Duodenal mucosa (tissue), 2 donors: ENCODE measurements at regions not wholly inside any gene's neighbourhood (a gene's known extent, or its start where the extent isn't known, plus 50 kb on each side); places are given as distances from the start of the nearest gene placed in this dataset.

Experiments
- H3K27ac ChIP-seq: one replicate; pipeline ENCODE4 v1.7.0; 2013; ENCODE audit warnings: low read depth, low read length
- H3K27me3 ChIP-seq, 2 donors: one replicate each; pipeline ENCODE4 v1.7.0; 2013; ENCODE audit warnings: low read length in 2 of 2, control low read depth in 1 of 2; ENCODE audit not compliant: insufficient read depth in 2 of 2, control insufficient read depth in 1 of 2
- H3K36me3 ChIP-seq, 2 donors: one replicate each; pipeline ENCODE4 v1.7.0; 2013; ENCODE audit warnings: low read length in 2 of 2, control low read depth in 1 of 2; ENCODE audit not compliant: insufficient read depth in 2 of 2, control insufficient read depth in 1 of 2
- H3K4me1 ChIP-seq, 2 donors: one replicate each; pipeline ENCODE4 v1.7.0; 2013; ENCODE audit warnings: low read length in 2 of 2, control low read depth in 1 of 2; ENCODE audit not compliant: insufficient read depth in 2 of 2, control insufficient read depth in 1 of 2
- H3K4me3 ChIP-seq, 2 donors: one replicate each; pipeline ENCODE4 v1.7.0; 2013; ENCODE audit warnings: low read length in 2 of 2, low read depth in 1 of 2
- H3K9ac ChIP-seq, 2 donors: one replicate each; pipeline ENCODE4 v1.7.0; 2013; ENCODE audit warnings: low read length in 2 of 2, low read depth in 1 of 2
- H3K9me3 ChIP-seq, 2 donors: one replicate each; pipeline ENCODE4 v1.7.0; 2013; ENCODE audit warnings: low read length in 2 of 2, control low read depth in 1 of 2; ENCODE audit not compliant: control insufficient read depth in 1 of 2

DNA sequence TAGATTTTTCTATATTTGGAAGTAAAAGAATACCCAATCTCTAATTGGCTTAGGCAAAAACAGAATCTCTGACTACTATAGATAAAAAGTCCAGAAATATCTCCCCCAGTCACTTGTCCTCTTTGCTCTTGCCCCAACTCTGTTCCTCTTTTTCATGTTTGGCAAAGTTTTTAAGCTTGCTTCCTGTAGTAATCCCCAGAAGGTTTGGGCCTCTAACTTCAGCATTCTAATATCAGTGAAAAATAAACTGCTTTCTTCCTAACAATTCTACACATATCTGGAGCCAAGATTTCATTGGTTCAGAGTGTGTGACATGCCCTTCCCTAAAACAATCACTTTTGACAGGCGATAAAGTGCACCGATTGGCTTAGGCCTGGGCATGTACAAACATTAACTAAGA is 1680.3 kb downstream of the MAT2B start:
- H3K27ac ChIP-seq = no peak overlapping the region
- H3K4me3 ChIP-seq = no peak overlapping the region
- peaks cover 0 to 6% of the 10 kb centered on the region in 2 donors for H3K9me3 ChIP-seq
- H3K9ac ChIP-seq = no peak overlapping the region
- H3K4me1 ChIP-seq = no peaks in the 10 kb centered on the region
- no peaks in the 10 kb centered on the region for H3K27me3 ChIP-seq
- no peaks in the 10 kb centered on the region for H3K36me3 ChIP-seq

DNA sequence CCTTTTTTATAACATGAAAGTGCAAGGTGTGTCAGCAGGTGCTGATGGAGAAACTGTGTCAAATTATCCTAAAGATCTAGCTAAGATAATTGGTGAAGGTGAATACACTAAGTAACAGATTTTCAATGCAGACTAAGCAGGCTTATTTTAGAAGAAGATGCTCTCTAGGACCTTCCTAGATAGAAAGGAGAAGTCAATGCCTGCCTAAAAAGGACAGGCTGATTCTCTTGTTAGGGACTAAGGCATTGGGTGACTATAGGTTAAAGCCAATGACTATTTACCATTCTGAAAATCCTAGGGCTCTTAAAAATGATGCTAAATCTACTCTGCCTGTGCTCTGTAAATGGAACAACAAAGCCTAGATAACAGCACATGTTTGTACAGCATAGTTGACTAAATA is 1682.4 kb downstream of the MAT2B start:
- no peak overlapping the region for H3K4me3 ChIP-seq
- H3K9me3 ChIP-seq = peaks cover 0 to 6% of the 10 kb centered on the region in 2 donors
- no peaks in the 10 kb centered on the region for H3K27me3 ChIP-seq
- H3K9ac ChIP-seq = no peak overlapping the region
- no peaks in the 10 kb centered on the region for H3K4me1 ChIP-seq
- H3K36me3 ChIP-seq = no peaks in the 10 kb centered on the region
- H3K27ac ChIP-seq = no peak overlapping the region

DNA sequence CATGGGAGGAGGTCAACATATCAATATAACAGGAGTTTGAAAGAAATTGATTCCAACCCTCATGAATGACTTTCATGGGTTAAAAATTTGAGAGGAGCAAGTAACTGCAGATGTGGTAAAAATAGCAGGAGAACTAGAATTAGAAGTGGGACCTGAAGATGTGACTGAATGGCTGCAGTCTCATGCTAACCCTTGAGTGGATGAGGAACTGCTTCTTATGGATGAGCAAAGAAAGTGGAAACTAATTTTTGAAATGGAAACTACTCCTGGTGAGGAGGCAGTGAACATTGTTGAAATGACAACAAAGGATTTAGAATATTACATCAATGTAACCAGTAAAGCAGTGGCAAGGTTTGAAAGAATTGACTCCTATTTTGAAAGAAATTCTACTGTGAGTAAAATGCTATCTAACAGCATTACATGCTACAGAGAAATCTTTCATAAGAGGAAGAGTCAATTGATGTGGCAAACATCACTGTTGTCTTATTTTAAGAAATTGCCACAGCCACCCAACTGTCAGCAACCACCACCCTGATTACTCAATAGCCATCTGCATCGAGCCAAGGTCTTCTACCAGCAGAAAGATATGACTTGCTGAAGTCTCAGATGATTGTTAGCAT is 1683.2 kb downstream of the MAT2B start:
- no peaks in the 10 kb centered on the region for H3K4me1 ChIP-seq
- H3K36me3 ChIP-seq = no peaks in the 10 kb centered on the region
- no peaks in the 10 kb centered on the region for H3K27me3 ChIP-seq
- no peak overlapping the region for H3K9ac ChIP-seq
- H3K27ac ChIP-seq = no peak overlapping the region
- no peak overlapping the region for H3K4me3 ChIP-seq
- peaks cover 0 to 6% of the 10 kb centered on the region in 2 donors for H3K9me3 ChIP-seq

- Histone ChIP-seq H3K4me1 (no peaks in the 10 kb centered on the region), H3K9me3 (no peaks in the 10 kb centered on the region), H3K4me3 (no peak overlapping the region), H3K27me3 (no peaks in the 10 kb centered on the region), H3K36me3 (no peaks in the 10 kb centered on the region), H3K27ac (no peak overlapping the region), H3K9ac (no peak overlapping the region)
These were observed 1691.5 kb downstream of the MAT2B start for GRCh38 chr5:165196961-165197360.

DNA sequence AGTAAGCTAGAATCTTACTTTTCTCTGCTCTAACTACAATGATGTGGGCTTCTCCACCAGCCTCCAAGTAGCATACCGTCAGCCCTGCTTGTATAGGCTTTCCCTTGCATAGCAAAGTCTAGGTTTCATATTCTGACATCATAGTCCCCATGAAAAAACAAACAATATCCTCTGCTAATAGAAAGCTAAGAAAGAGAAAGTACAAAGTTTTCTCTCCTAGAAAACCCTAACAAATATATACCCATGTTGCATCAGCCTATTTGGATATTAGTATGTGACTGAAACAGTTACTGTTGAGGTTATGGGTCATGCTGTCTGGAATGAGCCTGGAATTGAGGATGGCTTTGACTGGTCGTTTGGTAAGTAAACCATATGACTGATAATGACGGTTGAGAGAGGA is 1696.0 kb downstream of the MAT2B start:
- Histone ChIP-seq H3K27me3 (no peaks in the 10 kb centered on the region), H3K9me3 (no peaks in the 10 kb centered on the region), H3K4me3 (no peak overlapping the region), H3K36me3 (no peaks in the 10 kb centered on the region), H3K27ac (no peak overlapping the region), H3K9ac (no peak overlapping the region), H3K4me1 (no peaks in the 10 kb centered on the region)

DNA sequence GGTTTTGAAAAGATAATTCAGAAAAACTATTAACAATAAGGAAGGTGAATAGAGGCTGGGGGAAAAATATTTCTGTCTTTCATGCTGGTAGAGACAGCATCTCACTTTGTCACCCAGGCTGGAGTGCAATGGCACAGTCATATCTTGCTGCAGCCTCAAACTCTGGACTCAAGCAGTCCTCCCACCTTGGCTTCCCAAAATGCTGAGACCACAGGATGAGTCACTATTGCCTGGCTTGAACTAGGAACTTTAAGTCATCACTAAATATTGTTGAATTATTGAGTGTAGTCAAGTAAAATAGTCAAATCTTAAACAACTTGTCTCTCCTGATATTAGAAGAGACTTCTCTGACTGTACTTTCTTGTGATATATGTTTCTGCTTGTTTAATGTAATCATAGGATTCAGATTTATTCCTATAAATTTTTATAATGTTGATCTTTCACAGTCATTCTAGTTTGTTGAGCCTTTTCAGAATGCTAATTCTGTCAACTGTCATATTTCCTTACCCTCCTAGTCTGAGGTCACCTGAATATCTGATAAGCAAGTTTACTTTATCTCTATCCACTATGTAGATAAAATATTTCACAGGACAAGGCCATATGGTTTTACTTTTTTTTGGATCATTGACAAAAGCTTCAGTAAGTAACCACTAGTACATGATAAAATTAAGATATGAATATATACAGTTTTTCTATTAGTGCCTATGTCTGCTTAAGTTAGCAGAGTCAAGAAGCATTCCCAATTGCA is 1696.5 kb downstream of the MAT2B start:
- no peak overlapping the region for H3K4me3 ChIP-seq
- H3K27me3 ChIP-seq = no peaks in the 10 kb centered on the region
- no peak overlapping the region for H3K27ac ChIP-seq
- H3K9me3 ChIP-seq = no peaks in the 10 kb centered on the region
- H3K4me1 ChIP-seq = no peaks in the 10 kb centered on the region
- no peak overlapping the region for H3K9ac ChIP-seq
- no peaks in the 10 kb centered on the region for H3K36me3 ChIP-seq

DNA sequence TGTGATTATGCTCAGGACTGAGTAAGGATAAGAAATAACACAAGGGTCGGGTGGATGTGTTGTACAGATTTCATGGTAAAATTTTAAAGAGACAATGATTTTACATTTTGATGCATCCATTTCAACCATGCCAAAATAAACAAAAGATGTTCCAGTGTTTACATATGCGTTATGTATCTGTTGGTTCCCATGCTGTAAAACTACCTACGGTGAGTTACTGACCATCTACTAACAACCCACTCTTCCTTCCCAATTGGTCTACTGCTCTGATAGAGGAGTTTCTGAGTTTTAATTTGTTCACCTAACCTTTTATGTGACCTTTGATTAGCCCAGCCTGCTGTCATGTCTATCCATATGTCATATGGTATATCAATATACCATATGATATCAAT is 1697.1 kb downstream of the MAT2B start:
- H3K27me3 ChIP-seq = no peaks in the 10 kb centered on the region
- H3K27ac ChIP-seq = no peak overlapping the region
- H3K9me3 ChIP-seq = no peaks in the 10 kb centered on the region
- H3K4me3 ChIP-seq = no peak overlapping the region
- no peaks in the 10 kb centered on the region for H3K4me1 ChIP-seq
- H3K9ac ChIP-seq = no peak overlapping the region
- H3K36me3 ChIP-seq = no peaks in the 10 kb centered on the region

- Histone ChIP-seq H3K36me3 (no peaks in the 10 kb centered on the region), H3K9me3 (no peaks in the 10 kb centered on the region), H3K4me3 (no peak overlapping the region), H3K27ac (no peak overlapping the region), H3K4me1 (no peaks in the 10 kb centered on the region), H3K9ac (no peak overlapping the region), H3K27me3 (no peaks in the 10 kb centered on the region)
These were observed 1703.8 kb downstream of the MAT2B start for GRCh38 chr5:165209101-165209727.

DNA sequence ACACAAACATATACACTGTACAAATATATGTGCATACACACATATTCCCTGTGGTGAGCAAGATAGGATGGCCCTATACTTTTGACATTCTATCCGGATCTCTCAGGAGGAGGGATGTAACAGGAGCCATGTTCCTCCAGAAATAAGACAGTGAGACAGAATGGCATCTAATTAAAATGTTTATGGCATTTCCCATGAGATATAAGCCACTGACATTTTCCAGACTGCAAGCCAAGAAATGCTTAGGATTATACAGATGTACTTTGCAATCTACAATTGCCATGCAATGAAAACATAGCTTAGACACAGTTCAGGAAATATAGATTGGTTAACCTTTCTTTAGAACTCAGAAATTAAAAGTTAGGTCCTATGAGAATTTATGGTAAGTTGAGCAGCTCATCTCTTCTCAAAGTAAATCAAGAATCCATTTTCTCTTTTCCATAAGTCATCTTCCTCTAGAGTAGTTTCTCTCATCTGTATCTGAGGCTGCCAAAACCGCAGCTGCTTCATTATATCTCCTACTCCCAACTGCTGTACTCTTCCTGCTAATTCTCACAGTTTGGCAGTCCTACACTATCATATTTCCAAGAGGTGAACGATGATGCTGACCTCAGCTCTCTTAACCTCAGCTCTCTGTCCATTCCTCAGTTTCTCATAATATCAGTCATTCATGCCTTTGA is 1719.1 kb downstream of the MAT2B start:
- Histone ChIP-seq H3K9me3 (no peaks in the 10 kb centered on the region), H3K27me3 (no peaks in the 10 kb centered on the region), H3K4me3 (no peak overlapping the region), H3K9ac (no peak overlapping the region), H3K27ac (no peak overlapping the region), H3K36me3 (no peaks in the 10 kb centered on the region), H3K4me1 (no peaks in the 10 kb centered on the region)

- Histone ChIP-seq H3K4me1 (no peaks in the 10 kb centered on the region), H3K27me3 (no peaks in the 10 kb centered on the region), H3K9me3 (no peaks in the 10 kb centered on the region), H3K27ac (no peak overlapping the region), H3K4me3 (no peak overlapping the region), H3K9ac (no peak overlapping the region), H3K36me3 (no peaks in the 10 kb centered on the region)
These were observed 1722.1 kb downstream of the MAT2B start for GRCh38 chr5:165227515-165227914.
